GM19239 (cell line): ENCODE measurements at regions not wholly inside any gene's neighbourhood (a gene's known extent, or its start where the extent isn't known, plus 50 kb on each side); places are given as distances from the start of the nearest gene placed in this dataset.

ENCODE experiments used
- DNase-seq: peaks from one replicate; pipeline ENCODE4 v3.0.0; 2011; ENCODE audit warnings: low spot score; ENCODE audit not compliant: insufficient read length
- FAIRE-seq: peaks from 2 replicates; lab custom pipeline; 2011; peaks lifted over from hg19 to GRCh38; lab: Jason Lieb, UNC

DNA sequence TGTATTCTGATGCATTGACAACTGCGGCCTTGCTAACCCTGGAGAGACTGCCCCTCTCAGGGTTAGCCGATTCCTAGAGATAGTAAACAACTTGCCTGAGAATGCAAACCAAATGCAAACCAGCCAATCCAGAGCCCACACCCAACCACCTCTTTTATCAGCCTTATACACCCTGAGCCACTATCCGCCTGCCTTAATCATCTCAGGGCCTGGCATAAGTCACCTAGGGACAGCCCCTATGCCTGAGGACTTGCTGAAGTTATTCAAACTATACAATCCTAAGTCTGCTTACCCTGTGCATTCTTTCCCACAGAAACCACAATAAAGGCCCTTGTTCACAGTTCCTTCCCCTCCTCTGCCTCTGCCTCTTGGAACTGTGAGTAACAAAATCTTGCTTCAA, 177.2 kb downstream of the KCNA5 start:
- DNase-seq (no peak), FAIRE-seq (no peak)

DNA sequence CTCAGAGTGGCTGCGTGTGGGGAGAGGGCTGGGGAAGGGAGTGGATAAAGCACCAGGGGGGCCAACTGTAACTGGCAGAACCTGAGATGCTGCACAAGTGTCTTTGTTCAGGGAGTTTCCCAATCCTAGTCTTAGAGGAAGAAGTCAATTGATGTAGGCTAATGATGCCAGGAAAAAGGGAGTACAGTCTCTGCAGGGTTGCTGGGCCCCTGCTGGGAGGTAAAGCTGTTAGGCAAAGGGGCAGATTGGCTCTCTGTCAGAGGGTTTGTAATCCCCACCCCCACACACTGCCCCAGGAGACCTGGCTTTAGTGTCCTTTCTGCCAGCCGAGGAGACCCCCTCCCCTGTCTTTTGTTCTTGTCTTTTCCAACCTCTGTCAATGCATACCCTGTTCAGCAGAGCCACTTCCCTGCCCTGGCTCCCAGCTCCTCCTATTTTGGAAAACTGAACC, 178.4 kb downstream of the KCNA5 start:
- DNase-seq (no peak), FAIRE-seq (no peak)

- DNase-seq (no peak), FAIRE-seq (no peak)
These were observed 179.1 kb downstream of the KCNA5 start for GRCh38 chr12:5222729-5223128.

DNA sequence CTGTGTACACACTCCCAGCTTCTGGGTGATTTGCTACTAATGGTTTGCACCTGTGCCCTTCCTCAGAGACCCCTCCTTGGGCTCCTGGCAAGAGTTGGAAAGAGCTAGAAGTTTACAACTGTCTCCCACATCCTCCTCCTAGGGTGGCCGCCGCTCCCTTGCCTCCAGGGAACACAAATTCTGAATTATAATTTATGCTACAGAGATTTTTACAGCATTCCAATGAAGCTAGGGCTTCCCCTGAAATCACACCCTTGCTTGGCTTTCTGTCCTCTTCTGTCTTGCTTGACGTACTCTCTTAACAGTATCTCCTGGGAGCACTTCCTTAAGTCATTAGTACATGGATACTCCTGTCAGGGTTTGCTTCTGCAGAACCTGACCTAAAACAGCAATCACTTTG, 180.2 kb downstream of the KCNA5 start:
- FAIRE-seq: no peak

DNA sequence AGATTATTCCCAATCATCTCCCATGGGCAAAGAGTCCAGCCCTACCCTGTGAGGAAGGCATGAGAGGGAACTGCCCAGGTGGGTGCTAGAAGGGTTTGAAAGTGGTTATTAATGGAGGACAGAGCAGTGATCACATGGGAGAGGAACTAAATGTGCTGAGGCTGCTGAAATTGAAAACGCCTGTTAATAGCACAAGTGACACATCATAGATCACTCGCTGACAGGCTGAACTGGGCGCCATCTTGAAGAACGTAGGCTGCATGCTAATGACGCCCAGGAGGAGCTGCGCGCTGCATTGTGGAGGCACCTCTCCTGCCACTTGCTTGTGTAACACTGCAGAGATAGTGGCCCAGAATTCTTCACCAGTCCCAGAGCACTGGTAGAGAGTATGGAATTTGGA, 182.9 kb downstream of the KCNA5 start:
- no peak for DNase-seq
- no peak for FAIRE-seq

More for the DNA sequence above, 180.2 kb downstream of the KCNA5 start:
- DNase-seq: no peak

DNA sequence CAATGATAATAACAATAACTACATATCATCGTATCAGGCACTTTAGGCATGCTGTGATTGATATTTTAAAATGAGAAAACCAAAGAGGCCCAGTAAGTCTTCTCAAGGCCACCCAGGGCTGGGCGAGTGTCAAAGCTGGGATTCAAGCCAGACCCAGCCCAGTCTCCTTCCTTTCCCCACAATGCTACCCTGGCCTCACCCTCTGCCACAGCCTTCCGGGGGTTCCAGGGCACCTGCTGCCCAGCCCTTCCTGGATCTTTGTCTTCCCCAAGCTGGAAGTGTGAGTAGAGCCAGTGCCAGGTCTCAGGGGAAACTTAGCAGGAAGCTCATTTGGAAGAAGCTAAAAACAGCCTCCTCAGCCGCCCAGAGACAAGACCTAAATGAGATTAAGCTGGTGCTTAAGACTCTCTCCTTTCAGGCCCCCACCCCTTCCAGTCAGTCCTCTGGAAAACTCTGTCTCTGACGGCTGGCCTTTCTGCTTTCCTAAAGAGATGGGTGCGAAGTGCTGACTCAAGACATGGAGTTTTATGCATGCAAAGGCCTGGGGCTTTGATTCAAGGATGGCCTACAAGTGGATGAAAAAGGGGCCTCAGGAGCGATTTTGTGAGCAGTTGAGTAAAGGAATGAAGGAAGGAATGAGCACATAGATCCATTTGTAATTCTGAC, 184.2 kb downstream of the KCNA5 start:
- FAIRE-seq: no peak
- DNase-seq: no peak

- FAIRE-seq (no peak), DNase-seq (no peak)
These were observed 186.5 kb downstream of the KCNA5 start for GRCh38 chr12:5230156-5230555.

GRCh38 chr12:5230861-5231260, 187.2 kb downstream of the KCNA5 start:
- DNase-seq: no peak
- FAIRE-seq: no peak

- DNase-seq (no peak), FAIRE-seq (no peak)
These were observed 188.6 kb downstream of the KCNA5 start for GRCh38 chr12:5232291-5232690.

DNA sequence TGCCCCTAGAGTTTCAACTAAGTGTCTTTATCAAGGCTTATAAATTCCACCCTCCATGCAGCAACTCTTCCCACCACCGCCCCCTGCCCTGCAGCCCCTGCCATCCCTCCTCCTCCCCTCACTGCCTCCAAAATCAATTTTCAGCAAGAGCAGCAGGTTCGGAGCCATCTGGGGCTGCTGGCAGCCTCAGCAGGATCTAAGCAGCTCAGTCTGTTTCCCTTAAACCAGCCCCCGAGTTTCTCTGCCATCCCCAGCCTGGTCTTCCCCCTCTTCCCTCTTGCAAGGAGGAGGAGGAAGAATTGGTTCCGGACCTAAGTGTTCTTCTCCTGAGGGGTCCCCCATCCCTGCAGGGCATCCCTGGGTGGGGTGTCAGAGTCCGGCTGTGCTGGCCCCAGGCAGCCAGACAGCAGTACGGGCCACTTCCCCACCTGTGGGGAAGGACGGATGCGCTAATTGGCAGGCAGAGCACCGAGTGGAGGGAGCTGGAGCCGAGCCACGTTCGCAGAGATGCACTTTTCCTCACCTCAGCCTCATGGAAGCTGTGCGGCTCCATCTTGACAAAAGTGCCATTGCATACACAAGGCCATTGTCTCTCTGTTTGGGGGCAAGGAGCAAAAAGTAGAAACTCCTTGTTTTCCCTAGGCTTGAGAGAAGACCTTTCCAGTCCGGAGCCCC, 189.3 kb downstream of the KCNA5 start:
- no peak for FAIRE-seq

DNA sequence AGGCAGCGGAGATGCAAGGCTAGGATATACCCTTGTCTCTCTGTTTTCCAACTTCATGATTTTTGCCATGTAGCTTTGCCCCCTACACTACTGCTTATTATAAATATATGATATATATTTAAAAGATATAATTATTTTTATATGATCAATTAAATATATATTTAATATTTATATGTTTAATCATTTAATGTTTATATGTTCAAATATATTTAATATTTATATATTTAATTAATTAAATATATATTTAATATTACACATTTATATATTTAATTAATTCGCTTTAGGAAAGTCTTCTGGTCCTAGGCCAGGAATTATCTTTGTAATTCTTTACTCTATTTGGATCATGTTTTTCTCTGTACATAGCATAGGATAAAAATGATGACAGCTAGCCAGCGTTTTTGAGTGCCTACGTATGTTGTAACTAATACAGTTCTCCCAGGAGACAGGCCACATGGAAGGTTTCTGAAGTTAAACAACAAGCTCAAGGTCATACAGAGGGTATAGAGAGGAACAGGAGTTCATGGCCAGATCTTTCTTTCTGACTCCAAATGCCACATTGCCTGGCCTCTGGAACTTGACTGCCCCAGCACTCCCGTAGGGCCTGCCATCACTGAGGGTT, 192.5 kb downstream of the KCNA5 start:
- FAIRE-seq: no peak
- DNase-seq: no peak

More for the DNA sequence above, 189.3 kb downstream of the KCNA5 start:
- no peak for DNase-seq

GRCh38 chr12:5242440-5242839, 189.5 kb upstream of the NTF3 start:
- DNase-seq (no peak), FAIRE-seq (no peak)

GRCh38 chr12:5243014-5243413, 188.9 kb upstream of the NTF3 start:
- DNase-seq (no peak), FAIRE-seq (no peak)

DNA sequence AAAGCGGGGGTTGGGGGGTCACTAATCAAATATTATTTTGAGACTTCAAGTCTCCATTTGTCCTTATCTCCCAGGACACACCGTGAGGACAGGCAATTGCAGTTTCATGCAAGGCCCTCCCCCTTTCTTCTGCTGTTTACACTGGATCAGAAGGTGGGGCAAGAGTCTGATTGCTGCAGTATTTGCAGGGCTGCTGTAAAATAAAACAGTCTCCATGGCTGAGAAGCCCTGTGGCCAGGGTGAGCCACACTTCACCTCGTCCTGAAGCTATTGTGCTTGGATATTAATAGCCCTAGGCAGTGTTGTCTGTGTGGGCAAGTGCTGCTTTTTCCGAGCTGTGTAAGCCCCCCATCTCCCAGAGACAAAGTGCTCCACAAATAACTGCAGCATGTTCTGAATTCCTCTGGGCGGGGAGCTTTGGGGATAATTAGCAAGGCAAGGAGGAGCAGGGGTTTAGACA, 187.4 kb upstream of the NTF3 start:
- DNase-seq (no peak), FAIRE-seq (no peak)

DNA sequence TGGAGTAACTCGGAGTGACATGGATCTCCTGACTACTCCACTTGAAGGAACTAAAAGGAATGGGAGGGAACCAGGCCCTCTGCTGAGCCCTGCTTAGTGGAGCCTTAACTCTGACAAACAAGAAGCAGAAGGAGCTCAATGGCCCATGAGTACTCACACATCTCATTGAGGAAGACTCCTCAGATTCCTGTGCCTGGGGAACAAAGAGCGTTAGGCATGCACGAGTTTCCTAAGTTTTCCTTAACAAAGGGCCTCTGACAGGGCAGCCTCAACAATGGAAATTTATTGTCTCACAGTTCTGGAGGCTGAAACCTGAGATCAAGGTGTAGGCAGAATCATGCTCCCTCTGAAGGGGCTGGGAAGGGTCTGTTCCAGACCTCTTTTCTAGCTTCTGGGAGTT, 185.7 kb upstream of the NTF3 start:
- no peak for FAIRE-seq
- DNase-seq: no peak

DNA sequence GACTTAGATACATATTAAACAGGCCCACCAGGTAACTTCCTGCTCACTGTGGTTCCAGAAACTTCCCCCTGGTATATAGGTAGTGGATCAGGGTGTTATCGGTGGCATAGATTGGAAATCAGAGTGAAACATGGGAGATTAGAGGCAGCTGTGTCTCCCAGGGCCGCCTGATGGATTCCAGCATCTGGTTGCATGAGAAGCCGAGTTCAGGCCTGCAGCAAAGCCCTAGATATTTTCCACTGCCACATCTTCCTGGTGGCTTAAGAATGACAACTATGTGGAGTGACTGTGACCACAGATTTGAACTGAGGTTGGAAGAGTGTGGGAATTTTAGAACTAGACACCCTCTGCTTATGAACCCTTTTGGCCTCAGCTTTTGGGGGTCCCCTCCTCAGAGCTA, 184.8 kb upstream of the NTF3 start:
- DNase-seq: no peak
- no peak for FAIRE-seq

- FAIRE-seq (no peak), DNase-seq (no peak)
These were observed 183.7 kb upstream of the NTF3 start for GRCh38 chr12:5248230-5248629.

- FAIRE-seq (no peak), DNase-seq (no peak)
These were observed 182.8 kb upstream of the NTF3 start for GRCh38 chr12:5248999-5249526.

DNA sequence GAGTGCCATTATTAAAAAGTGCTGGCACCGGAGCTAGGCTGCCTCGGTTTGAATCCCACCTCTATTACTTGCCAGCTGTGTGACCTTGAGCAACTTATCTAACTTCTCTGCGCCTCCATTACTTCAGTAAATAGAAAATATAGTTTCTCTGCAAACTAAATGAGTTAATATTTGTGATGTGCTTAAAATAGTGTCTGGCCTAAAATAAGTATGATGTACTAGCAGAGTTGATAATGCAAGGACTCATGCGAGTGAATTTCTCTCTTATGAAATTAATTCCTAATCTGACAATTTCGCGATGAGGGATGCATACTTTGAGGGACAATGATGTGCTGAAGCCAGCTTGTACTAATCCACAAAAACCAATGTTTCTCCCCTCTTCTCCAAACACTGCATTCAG, 180.8 kb upstream of the NTF3 start:
- FAIRE-seq: no peak
- DNase-seq: no peak

DNA sequence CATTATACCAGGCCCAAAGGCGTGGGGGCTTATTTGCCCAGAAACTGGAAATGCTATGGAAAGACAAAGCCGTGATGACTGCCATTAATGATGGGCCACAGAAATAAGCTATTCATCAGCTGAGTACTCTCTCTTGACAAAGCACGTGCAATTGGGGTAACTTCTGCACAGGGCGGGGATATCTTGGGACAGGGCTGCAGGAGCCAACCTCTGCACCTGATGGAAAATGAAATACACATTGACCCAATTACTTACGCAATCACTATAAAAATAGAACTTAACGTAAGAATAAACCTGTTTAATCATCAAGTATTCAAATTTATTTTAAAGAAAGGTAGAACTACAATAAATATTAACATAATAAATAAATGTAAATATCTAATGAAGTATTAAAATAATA, 180.1 kb upstream of the NTF3 start:
- FAIRE-seq (no peak), DNase-seq (no peak)

- DNase-seq (no peak), FAIRE-seq (no peak)
These were observed 177.2 kb upstream of the NTF3 start for GRCh38 chr12:5254703-5255102.
